WERI-Rb-1 (cell line): ENCODE measurements at regions not wholly inside any gene's neighbourhood (a gene's known extent, or its start where the extent isn't known, plus 50 kb on each side); places are given as distances from the start of the nearest gene placed in this dataset.

Experiments
- DNase-seq: peaks from one replicate; pipeline ENCODE4 v3.0.0-alpha.2; 2020
- H3K27ac ChIP-seq: fragments of 250-450 bp; sonication (Bioruptor Pico); 2 replicates; pipeline ENCODE4 v1.5.1; 2020; ENCODE audit warnings: mild to moderate bottlenecking, moderate library complexity
- H3K27me3 ChIP-seq: fragments of 250-450 bp; sonication (Bioruptor Pico); 2 replicates; pipeline ENCODE4 v1.5.1; 2021; ENCODE audit warnings: mild to moderate bottlenecking, low read depth, moderate library complexity; ENCODE audit not compliant: insufficient read depth, severe bottlenecking
- H3K36me3 ChIP-seq: fragments of 250-450 bp; sonication (Bioruptor Pico); 2 replicates; pipeline ENCODE4 v1.5.1; 2020; ENCODE audit warnings: mild to moderate bottlenecking, moderate library complexity
- H3K4me3 ChIP-seq: 2 replicates; pipeline ENCODE4 v1.5.1; 2011; ENCODE audit warnings: low read depth, mild to moderate bottlenecking, control low read depth, low read length
- H3K9me3 ChIP-seq: fragments of 250-450 bp; sonication (Bioruptor Pico); 2 replicates; pipeline ENCODE4 v1.5.1; 2021; ENCODE audit warnings: mild to moderate bottlenecking, moderate library complexity; ENCODE audit not compliant: severe bottlenecking
- CTCF ChIP-seq: IDR thresholded peaks from 2 replicates; pipeline ENCODE4 v1.5.1; 2011; ENCODE audit warnings: low read depth, mild to moderate bottlenecking, control low read depth, inconsistent platforms, low read length

- no peak for DNase-seq
- Histone ChIP-seq H3K27me3 (no peaks in the 10 kb centered on the region), H3K36me3 (no peaks in the 10 kb centered on the region), H3K27ac (no peak overlapping the region), H3K9me3 (no peaks in the 10 kb centered on the region), H3K4me3 (no peak overlapping the region)
- TF ChIP-seq CTCF, result no peak
Measured at GRCh38 chr2:120421830-120422175, 75.9 kb downstream of the INHBB start.

- Histone ChIP-seq H3K27me3 (no peaks in the 10 kb centered on the region), H3K27ac (no peak overlapping the region)
- no peak for DNase-seq
Measured at GRCh38 chr2:120422465-120423160, 76.7 kb downstream of the INHBB start.

GRCh38 chr2:120423167-120423943 lies 77.4 kb downstream of the INHBB start:
- Histone ChIP-seq H3K27ac (no peak overlapping the region), H3K4me3 (no peak overlapping the region), H3K36me3 (no peaks in the 10 kb centered on the region), H3K27me3 (no peaks in the 10 kb centered on the region), H3K9me3 (no peaks in the 10 kb centered on the region)
- no peak for DNase-seq
- TF ChIP-seq CTCF, result no peak

More at GRCh38 chr2:120422465-120423160, 76.7 kb downstream of the INHBB start:
- Histone ChIP-seq H3K9me3 (no peaks in the 10 kb centered on the region), H3K4me3 (no peak overlapping the region), H3K36me3 (no peaks in the 10 kb centered on the region)
- TF ChIP-seq CTCF, result no peak

- Histone ChIP-seq H3K36me3 (no peaks in the 10 kb centered on the region), H3K27ac (no peak overlapping the region), H3K9me3 (no peaks in the 10 kb centered on the region), H3K27me3 (no peaks in the 10 kb centered on the region), H3K4me3 (no peak overlapping the region)
- no peak for DNase-seq
- no peak for TF ChIP-seq CTCF
Measured at GRCh38 chr2:120424274-120424796, 78.4 kb downstream of the INHBB start.

- H3K4me3 ChIP-seq, result no peak overlapping the region
- no peaks in the 10 kb centered on the region for H3K27me3 ChIP-seq
- H3K27ac ChIP-seq, result no peak overlapping the region
- TF ChIP-seq CTCF, result no peak
- DNase-seq, result no peak
- H3K36me3 ChIP-seq, result no peaks in the 10 kb centered on the region
- no peaks in the 10 kb centered on the region for H3K9me3 ChIP-seq
Measured at GRCh38 chr2:120425014-120425413, 79.1 kb downstream of the INHBB start.
